ENCODE measurements at regions not wholly inside any gene's neighbourhood (a gene's known extent, or its start where the extent isn't known, plus 50 kb on each side); places are given as distances from the start of the nearest gene placed in this dataset.

DNA sequence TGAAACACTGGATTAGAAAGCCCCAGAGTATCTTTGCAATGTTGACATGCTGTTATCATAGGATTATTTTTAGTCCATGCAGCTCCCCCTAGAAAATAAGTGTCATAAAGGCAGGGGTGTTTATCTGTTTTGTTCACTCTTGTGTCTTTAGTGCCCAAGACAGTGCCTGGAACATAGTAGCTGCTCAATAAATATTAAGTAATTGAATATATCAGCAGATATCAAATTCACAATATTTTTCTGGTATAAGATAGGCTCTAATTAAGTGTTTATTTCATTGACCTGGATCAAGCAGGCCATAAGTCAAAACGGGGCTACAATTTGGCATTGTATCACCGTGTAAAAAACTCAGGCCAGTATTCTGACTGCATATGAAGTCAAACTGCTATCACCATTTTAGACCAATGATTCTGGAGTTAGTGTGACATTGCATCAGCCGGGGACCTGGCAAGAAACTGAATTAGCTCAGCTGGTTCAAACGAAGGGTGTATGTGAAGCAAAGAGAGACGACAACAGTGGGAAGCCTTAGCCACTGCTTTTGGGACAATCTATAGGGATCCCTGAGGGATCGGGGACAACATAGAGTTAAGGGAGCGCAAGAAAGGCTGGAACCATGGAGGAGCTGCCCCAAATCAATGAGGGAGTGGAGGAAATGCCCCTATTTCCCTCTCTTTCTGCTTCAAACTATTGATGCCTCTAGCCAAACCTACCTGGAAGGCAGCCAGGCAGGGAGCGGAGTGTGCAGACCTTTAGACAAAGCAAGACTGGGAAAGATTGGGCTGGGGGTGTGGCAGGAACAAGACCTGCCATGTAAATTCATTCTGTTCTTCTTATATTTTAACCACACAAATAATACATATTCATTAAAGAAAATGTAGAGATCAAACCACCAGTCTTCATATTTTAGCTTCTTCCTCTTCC, 112.2 kb downstream of the PLEKHG1 start:
- TF ChIP-seq YY1 (IDR thresholded peaks at IDR 0.05; ENCODE audit: insufficient read depth, insufficient read length) (no peak), ZNF274 (IDR thresholded peaks at IDR 0.05; ENCODE audit: low read depth, low read length) (no peak)
